Left lung (tissue), 4 donors: ENCODE measurements at regions not wholly inside any gene's neighbourhood (a gene's known extent, or its start where the extent isn't known, plus 50 kb on each side); places are given as distances from the start of the nearest gene placed in this dataset.
A peak's percentile ranks its signal among the peaks of the same experiment; 100 is the strongest.

Experiments
- ATAC-seq: fragments of 200-7000 bp; cut with Tn5 transposase; one replicate; pipeline ENCODE4 v1.9.1; 2020; ENCODE audit warnings: moderate library complexity
- DNase-seq, 4 donors: peaks; one replicate each; pipeline ENCODE4 v3.0.0-alpha.2; 2013 to 2020
- H3K27ac ChIP-seq, 2 donors: fragments of 200-600 bp; sonication (generic) in 1 of 2; one replicate each; pipeline versions ENCODE4 v1.5.0 to v1.8.0; 2020 to 2021
- H3K27me3 ChIP-seq, 2 donors: fragments of 200-600 bp; sonication (generic) in 1 of 2; one replicate each; pipeline versions ENCODE4 v1.5.0 to v1.8.0; 2020 to 2021
- H3K36me3 ChIP-seq, 2 donors: fragments of 200-600 bp; sonication (generic) in 1 of 2; one replicate each; pipeline versions ENCODE4 v1.5.0 to v1.8.0; 2020 to 2021
- H3K4me1 ChIP-seq, 2 donors: fragments of 200-600 bp; one replicate each; pipeline ENCODE4 v1.8.0; 2021
- H3K4me3 ChIP-seq, 2 donors: fragments of 200-600 bp; sonication (generic) in 1 of 2; one replicate each; pipeline versions ENCODE4 v1.5.0 to v1.8.0; 2020 to 2021; ENCODE audit warnings: mild to moderate bottlenecking in 1 of 2
- H3K9me3 ChIP-seq, 2 donors: fragments of 200-600 bp; sonication (generic) in 1 of 2; one replicate each; pipeline versions ENCODE4 v1.5.0 to v1.8.0; 2020 to 2021
- intact Hi-C, 2 donors: fragments of 100-400 bp; cut with DNase I; formaldehyde crosslinking; loops; one replicate each; pipeline versions ENCODE4 v1.11.2 to v1.14.2; 2022
- TF ChIP-seq, protein P1 (sequence below), 2 donors: fragments of 200-600 bp; sonication (generic) in 1 of 2; IDR thresholded peaks; one replicate each; pipeline versions ENCODE4 v1.5.0 to v1.8.0; 2021; ENCODE audit warnings: antibody characterized with exemption in 2 of 2
- donor health status: DM: no; HTN: yes; CAD: no.
- donor health status: DM: no; HTN: no; CAD: no.

DNA sequence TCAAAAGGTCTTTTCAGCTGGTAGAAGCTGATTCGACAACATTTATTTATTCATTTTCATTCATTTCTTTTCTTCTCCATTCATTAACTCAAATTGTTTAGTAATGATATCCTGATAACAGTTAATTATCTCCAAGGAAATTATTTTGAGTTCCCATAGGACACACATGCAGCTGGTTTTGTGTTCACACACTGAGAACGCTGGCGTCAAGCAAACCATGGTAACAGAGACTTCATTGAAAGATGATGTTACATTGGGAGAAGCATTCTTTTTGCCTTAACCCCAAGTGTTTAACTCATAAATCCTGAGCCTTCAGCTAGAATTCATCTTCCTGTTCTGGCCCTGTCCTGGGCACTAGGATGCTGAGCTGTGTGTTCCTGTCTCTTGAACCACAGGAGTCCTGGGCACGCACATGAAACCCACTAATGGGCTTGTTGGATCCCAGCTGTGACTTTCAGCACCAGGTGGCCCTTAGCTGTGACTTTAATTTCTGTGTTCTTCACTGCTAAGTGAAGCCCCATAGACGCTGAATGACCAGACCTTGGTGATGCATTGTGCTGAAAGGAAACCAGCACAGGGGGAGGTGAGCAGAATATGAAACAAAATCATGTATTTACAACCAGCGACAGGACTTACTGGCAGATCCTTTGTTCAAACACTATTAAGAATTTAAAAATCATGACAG, 121.5 kb upstream of the PRSS58 start:
- Histone ChIP-seq H3K4me3 (no peak overlapping the region), H3K4me1 (no peaks in the 10 kb centered on the region), H3K36me3 (no peaks in the 10 kb centered on the region), H3K27me3 (no peaks in the 10 kb centered on the region), H3K9me3 (no peaks in the 10 kb centered on the region), H3K27ac (no peak overlapping the region)
- intact Hi-C loops, result no loop called here
- DNase-seq (no peak), ATAC-seq (no peak)
- TF ChIP-seq, protein P1, sequence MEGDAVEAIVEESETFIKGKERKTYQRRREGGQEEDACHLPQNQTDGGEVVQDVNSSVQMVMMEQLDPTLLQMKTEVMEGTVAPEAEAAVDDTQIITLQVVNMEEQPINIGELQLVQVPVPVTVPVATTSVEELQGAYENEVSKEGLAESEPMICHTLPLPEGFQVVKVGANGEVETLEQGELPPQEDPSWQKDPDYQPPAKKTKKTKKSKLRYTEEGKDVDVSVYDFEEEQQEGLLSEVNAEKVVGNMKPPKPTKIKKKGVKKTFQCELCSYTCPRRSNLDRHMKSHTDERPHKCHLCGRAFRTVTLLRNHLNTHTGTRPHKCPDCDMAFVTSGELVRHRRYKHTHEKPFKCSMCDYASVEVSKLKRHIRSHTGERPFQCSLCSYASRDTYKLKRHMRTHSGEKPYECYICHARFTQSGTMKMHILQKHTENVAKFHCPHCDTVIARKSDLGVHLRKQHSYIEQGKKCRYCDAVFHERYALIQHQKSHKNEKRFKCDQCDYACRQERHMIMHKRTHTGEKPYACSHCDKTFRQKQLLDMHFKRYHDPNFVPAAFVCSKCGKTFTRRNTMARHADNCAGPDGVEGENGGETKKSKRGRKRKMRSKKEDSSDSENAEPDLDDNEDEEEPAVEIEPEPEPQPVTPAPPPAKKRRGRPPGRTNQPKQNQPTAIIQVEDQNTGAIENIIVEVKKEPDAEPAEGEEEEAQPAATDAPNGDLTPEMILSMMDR (IDR thresholded peaks at IDR 0.05), result no peak

DNA sequence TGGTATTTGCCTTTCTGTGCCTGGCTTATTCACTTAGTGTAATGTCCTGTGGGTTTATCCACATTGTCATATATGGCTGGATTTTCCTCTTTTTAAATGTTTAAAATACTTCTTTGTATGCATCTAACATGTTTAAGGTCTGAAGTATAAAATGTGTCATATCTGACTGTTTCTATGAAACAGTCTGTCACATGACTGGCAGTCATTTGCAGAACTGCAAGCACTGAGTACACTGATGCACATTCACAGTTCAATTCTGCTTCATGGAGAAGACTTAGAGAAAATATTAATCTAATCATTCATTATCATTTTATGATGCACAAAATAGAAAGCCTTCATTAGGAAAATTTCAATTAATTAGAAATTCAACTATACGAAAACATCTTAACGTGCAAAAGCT, 119.7 kb upstream of the PRSS58 start:
- H3K9me3 ChIP-seq, result no peaks in the 10 kb centered on the region
- no peak overlapping the region for H3K4me3 ChIP-seq
- H3K4me1 ChIP-seq, result no peaks in the 10 kb centered on the region
- no peaks in the 10 kb centered on the region for H3K36me3 ChIP-seq
- no peaks in the 10 kb centered on the region for H3K27me3 ChIP-seq
- no peak for ATAC-seq
- intact Hi-C loops, result no loop called here
- TF ChIP-seq, protein P1 (IDR thresholded peaks at IDR 0.05), result no peak
- no peak for DNase-seq
- H3K27ac ChIP-seq, result no peak overlapping the region

DNA sequence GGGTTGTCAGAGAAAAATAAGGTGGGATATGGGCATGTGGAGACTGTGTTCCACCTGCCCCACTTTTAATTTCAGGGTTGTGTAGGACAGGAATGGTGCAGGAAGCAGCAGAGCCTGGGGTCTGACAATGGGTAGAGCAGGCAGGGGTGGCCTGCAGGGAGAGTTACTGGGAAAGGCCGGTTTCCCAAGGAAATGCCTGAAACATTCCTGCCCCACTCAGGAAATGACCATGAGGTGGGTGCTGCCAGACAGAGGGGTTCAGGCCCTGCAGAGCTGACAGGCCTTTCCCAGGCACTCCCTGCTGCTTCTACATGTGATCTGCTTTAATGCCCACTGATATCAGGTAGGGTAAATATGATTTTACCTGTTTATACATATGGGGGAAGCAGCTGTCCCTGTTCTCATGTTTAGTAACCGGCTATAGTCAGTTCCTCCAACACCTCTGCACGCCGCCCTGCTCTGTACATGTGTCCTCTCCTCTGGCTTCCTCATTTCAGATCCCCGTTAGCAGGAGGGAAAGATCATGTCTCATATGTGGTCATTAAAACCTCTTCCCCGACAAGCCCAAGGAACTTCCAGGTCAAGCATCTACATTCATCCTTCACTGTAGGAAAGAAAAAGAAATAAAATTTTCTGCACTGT, 118.6 kb upstream of the PRSS58 start:
- TF ChIP-seq, protein P1 (IDR thresholded peaks at IDR 0.05), result no peak
- no peaks in the 10 kb centered on the region for H3K27me3 ChIP-seq
- intact Hi-C loops, result no loop called here

DNA sequence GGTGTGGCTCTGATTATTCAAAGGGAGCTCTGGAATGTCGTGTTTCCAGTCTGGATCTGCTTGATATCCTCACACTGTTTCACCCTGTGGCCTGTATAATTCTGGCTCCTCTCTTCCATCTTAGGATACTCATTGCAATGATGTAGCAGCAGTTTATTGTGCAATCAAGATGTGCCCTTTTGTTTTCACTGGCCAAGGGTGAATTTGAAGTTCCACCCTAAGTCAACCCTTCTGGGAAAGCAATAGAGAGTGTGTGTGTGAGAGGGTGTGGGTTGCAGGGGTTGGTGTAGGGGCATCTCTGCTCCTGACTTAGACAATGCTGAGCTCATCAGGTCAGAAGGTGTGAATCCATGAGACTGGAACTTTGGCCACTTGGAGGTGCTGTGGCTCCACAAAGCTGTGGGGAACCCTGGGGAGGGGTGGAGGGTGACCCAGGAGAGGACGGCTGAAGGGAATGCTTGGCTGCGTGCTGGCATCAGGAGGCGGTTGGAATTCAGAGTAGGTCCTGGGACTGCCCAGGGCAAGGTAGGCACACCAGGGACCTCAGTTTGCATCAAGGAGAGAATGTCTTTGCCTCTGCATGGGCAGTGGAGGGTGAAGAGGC, 118.0 kb upstream of the PRSS58 start:
- Histone ChIP-seq H3K4me3 (no peak overlapping the region), H3K27ac (no peak overlapping the region), H3K4me1 (no peaks in the 10 kb centered on the region), H3K9me3 (no peaks in the 10 kb centered on the region), H3K27me3 (no peaks in the 10 kb centered on the region), H3K36me3 (no peaks in the 10 kb centered on the region)
- peak; percentile 82 for ATAC-seq
- intact Hi-C loops, result no loop called here
- TF ChIP-seq, protein P1 (IDR thresholded peaks at IDR 0.05), result no peak
- DNase-seq, result no peak

More for the DNA sequence above, 118.6 kb upstream of the PRSS58 start:
- H3K4me3 ChIP-seq, result no peak overlapping the region
- no peaks in the 10 kb centered on the region for H3K9me3 ChIP-seq
- DNase-seq, result no peak
- no peak overlapping the region for H3K27ac ChIP-seq
- peak; percentile 40 for ATAC-seq
- no peaks in the 10 kb centered on the region for H3K4me1 ChIP-seq
- no peaks in the 10 kb centered on the region for H3K36me3 ChIP-seq

DNA sequence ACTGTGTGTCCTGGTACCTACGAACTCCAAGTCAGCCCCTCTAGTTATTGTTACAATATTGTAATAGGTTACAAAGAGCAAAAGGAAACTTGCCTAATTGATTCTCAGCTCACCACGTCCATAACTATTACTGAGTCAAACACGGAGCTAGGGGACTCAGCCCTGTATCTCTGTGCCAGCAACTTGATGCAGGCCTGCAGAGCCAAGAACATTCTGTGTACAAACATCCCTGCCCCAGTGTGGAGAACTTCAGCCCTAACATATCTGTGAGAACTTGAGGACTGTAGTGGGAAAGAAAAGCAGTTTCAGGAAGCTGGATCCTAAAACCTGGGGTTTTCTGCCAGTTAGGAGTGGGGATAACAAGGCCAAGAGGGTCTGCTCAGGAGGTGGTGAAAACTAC, 114.9 kb upstream of the PRSS58 start:
- ATAC-seq, result no peak
- no peak overlapping the region for H3K27ac ChIP-seq
- no peaks in the 10 kb centered on the region for H3K27me3 ChIP-seq
- no peaks in the 10 kb centered on the region for H3K36me3 ChIP-seq
- no peak overlapping the region for H3K4me3 ChIP-seq
- H3K9me3 ChIP-seq, result peaks cover 0 to 10% of the 10 kb centered on the region in 2 donors
- H3K4me1 ChIP-seq, result no peaks in the 10 kb centered on the region
- no peak for DNase-seq
- intact Hi-C loops, result no loop called here
- TF ChIP-seq, protein P1 (IDR thresholded peaks at IDR 0.05), result no peak
